Fibroblast of pulmonary artery (primary cell): ENCODE measurements at regions not wholly inside any gene's neighbourhood (a gene's known extent, or its start where the extent isn't known, plus 50 kb on each side); places are given as distances from the start of the nearest gene placed in this dataset.

Experiments
- DNase-seq: peaks from one replicate; pipeline ENCODE4 v3.0.0-alpha.2; 2010; ENCODE audit warnings: low read depth
- H3K4me3 ChIP-seq: replicated peaks from 2 replicates; pipeline ENCODE4 v1.5.1; 2011; ENCODE audit warnings: low read depth, mild to moderate bottlenecking, control low read depth, low read length, moderate library complexity
- TF ChIP-seq, protein P1 (sequence below): IDR thresholded peaks from 2 replicates; pipeline ENCODE4 v1.5.1; 2011; ENCODE audit warnings: mild to moderate bottlenecking, control low read depth, low read length, inconsistent platforms; ENCODE audit errors: missing control alignments

DNA sequence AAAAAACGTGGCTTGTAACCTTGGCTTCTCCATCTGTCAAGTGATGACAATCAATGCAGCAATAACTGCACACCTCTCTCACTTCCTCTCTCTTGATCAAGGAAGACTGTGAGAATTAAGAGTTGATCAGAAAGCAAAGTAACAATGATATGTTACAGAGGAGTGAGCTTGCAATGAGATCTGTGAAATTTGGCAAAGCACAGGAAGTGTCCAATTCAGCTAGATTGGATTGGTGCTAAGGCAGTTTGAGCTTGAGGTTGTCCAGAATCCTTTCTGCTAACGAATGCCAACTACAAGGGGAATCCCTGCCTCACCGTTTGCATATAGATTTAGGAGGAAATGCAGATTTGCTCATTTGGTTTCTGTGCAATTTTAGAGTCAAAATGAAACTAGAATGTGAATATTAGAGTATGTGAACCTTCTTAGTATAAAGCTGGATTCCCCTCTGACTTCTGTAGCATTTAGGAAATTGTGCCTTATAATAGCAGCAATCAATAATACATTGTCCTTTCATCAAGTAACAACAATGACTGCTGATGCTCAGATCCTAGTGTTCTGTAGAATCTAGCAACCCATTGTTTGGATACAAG is 346.4 kb downstream of the PTTG2 start:
- DNase-seq: no peak
- no peak overlapping the region for H3K4me3 ChIP-seq
- TF ChIP-seq, protein P1, sequence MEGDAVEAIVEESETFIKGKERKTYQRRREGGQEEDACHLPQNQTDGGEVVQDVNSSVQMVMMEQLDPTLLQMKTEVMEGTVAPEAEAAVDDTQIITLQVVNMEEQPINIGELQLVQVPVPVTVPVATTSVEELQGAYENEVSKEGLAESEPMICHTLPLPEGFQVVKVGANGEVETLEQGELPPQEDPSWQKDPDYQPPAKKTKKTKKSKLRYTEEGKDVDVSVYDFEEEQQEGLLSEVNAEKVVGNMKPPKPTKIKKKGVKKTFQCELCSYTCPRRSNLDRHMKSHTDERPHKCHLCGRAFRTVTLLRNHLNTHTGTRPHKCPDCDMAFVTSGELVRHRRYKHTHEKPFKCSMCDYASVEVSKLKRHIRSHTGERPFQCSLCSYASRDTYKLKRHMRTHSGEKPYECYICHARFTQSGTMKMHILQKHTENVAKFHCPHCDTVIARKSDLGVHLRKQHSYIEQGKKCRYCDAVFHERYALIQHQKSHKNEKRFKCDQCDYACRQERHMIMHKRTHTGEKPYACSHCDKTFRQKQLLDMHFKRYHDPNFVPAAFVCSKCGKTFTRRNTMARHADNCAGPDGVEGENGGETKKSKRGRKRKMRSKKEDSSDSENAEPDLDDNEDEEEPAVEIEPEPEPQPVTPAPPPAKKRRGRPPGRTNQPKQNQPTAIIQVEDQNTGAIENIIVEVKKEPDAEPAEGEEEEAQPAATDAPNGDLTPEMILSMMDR: no peak

DNA sequence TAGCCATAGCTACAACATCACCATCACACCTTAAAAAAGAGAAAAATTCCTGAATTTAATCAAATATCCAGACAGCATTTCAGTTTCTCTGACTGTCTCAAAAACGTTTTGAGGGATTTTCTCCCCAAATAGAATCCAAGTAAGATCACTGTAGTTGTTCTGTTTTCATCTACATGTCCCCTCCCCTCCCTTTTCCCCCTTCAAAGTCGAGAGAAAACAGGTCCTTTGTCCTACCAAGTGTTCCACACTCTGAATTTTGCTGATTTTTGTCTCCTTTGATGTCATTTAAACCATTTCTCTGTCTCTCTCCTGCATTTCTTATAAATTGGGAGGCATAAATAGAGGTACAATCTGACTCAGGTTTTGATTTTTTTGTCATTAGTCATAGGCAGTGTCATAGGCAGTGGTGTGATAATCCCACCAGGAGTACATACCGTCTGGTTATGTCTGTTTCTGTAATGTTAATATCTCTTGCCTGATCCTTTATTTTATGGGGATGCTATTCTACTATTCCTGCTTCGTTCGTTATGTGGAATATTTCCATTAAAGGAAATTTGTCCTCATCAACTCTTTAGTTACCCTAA is 348.6 kb downstream of the PTTG2 start:
- TF ChIP-seq, protein P1: no peak
- H3K4me3 ChIP-seq: no peak overlapping the region
- peak; percentile 48 for DNase-seq

DNA sequence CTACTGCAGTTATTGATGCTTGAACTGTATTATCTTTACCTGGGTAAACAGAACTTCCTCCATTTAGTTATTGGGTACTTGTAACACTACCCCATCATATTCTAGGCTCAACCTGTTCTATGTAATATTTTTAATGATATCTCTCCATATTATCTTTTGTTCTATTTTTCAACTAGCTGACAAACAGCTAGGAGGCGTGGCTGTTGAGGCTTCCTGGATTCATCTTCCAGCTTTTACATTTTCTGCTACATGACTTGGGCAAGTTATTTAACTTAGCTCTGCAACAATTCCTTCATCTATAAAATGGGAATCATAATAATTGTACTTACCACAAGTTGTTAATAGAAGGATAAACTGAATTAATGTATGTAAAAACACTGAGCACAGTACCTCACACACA is 349.3 kb downstream of the PTTG2 start:
- DNase-seq: no peak
- H3K4me3 ChIP-seq: no peak overlapping the region
- TF ChIP-seq, protein P1: no peak

DNA sequence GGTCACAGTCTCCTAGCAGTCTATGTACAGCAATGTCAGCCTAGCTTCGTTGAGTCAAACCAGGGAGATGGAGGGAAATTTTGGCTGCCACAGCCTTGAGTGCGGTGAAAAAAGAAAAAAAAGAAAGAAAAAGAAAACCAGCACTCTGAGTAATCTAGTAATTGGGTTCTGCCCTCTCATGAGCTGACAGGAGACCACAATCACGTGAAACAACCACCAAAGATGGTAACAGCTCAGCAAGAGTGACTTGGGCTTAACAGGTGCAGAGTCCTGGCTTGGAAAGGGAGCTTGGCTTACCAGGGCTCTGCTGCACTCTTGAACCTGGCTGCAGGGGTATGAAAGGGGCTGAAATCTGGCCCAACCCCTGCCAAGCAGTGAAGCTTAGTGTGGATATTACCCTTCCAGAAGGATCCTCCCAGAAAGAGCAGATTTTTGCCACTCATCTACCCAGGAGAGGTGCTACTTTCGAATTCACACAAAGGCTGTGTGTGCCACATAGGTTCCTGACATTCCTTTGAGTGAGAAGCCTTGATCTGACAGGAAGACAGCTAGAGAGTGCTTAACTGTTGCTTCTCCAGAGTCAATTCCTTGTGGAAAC is 350.3 kb downstream of the PTTG2 start:
- H3K4me3 ChIP-seq: no peak overlapping the region
- DNase-seq: no peak

DNA sequence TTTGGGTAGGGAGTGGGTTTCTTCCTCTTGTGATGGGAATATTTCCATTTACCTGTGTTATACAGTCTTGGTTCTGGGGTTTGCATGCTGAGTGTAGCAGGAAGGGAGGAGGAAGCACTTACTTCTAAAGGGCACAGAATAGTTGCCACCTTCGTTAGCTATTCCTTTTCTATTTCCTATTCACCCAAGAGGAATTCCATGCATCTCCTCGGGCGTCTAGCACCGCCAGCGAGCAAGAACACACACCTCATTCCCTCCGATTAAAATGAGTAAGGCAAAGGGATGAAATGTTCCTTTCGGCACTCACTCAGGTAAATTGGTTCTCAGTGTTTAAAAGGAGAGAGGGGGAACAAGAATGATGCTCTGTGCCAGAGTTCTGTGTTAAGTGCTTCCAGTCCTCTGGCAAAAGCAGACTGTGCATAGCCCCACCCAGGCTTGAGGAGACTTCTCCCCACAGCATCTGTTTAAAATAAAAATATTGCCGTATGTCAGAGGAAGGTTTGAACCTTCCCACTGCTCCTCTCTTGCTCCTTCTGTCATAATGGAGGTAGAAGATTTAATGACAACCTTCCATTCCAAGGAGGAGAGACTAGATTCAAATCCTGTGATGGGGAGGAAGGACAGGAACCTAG is 351.4 kb downstream of the PTTG2 start:
- TF ChIP-seq, protein P1: no peak
- DNase-seq: no peak
- no peak overlapping the region for H3K4me3 ChIP-seq

More for the DNA sequence above, 350.3 kb downstream of the PTTG2 start:
- TF ChIP-seq, protein P1: no peak

DNA sequence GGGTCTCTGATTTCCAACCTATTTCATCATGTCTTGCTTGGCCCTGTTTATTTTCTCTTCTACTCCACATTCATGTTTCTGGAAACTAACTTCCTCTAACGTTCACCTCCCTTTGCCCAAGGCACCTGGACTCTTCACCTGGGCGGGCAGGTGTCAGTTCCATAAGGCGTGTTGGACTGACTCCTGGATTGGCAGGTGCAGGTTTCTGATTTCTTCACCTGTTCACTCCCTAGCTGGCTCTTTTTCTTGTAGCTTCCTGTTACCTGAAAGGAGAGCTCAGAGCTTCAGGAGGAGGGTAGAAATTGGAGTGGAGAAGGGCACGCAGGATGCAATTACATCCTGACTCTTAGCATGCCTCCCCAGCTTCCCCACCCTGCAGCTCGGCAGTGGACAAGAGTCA is 350.8 kb upstream of the KLF3 start:
- no peak for DNase-seq
- TF ChIP-seq, protein P1: no peak
- no peak overlapping the region for H3K4me3 ChIP-seq
